IPS DF 6.9 (cell line): ENCODE measurements at regions not wholly inside any gene's neighbourhood (a gene's known extent, or its start where the extent isn't known, plus 50 kb on each side); places are given as distances from the start of the nearest gene placed in this dataset.
"Not testable (repeated sequence)": the region's sequence is repeated elsewhere in the genome, so short reads cannot be mapped to it uniquely, and the experiment has no call there.

Experiments
- DNase-seq: peaks from one replicate; pipeline ENCODE4 v3.0.0-alpha.2; 2013; ENCODE audit warnings: low read depth, low spot score
- H3K27ac ChIP-seq: one replicate; pipeline ENCODE4 v1.5.1; 2013; ENCODE audit warnings: low read length, control low read depth
- H3K27me3 ChIP-seq: 2 replicates; pipeline ENCODE4 v1.6.1; 2013; ENCODE audit warnings: mild to moderate bottlenecking, low read length; ENCODE audit not compliant: control insufficient read depth, insufficient read depth
- H3K36me3 ChIP-seq: 2 replicates; pipeline ENCODE4 v1.6.1; 2013; ENCODE audit warnings: low read length; ENCODE audit not compliant: control insufficient read depth, insufficient read depth
- H3K4me1 ChIP-seq: 2 replicates; pipeline ENCODE4 v1.6.1; 2013; ENCODE audit warnings: low read length; ENCODE audit not compliant: control insufficient read depth, insufficient read depth
- H3K4me3 ChIP-seq: 2 replicates; pipeline ENCODE4 v1.5.1; 2013; ENCODE audit warnings: mild to moderate bottlenecking, low read length
- H3K9me3 ChIP-seq: 2 replicates; pipeline ENCODE4 v1.6.1; 2013; ENCODE audit warnings: low read length, inconsistent platforms; ENCODE audit not compliant: control insufficient read depth, insufficient read depth
- WGBS: extraction: QIAGEN DNeasy Blood & Tissue Kit; methylation state at CpG from one replicate; pipeline ENCODE4 v1.1.7; 2013; ENCODE audit warnings: mixed read lengths, missing lambda C conversion rate; ENCODE audit not compliant: insufficient read length, insufficient coverage; 5-methylcytosine and 5-hydroxymethylcytosine counted together

- H3K9me3 ChIP-seq, H3K4me1 ChIP-seq, H3K27ac ChIP-seq, H3K4me3 ChIP-seq, H3K36me3 ChIP-seq, H3K27me3 ChIP-seq, DNase-seq: not testable (repeated sequence)
- no CpG with 5 or more reads among the region's 5 CpGs for WGBS
Measured at GRCh38 chr4:102397056-102397455, 51.8 kb upstream of the SLC39A8 start.

GRCh38 chr4:102399021-102399420, 53.7 kb upstream of the SLC39A8 start:
- Histone ChIP-seq H3K27me3 (no peaks in the 10 kb centered on the region), H3K9me3 (no peaks in the 10 kb centered on the region), H3K4me1 (no peaks in the 10 kb centered on the region), H3K4me3 (no peak overlapping the region), H3K36me3 (no peaks in the 10 kb centered on the region), H3K27ac (no peak overlapping the region)
- WGBS: no CpG with 5 or more reads among the region's 1 CpG
- DNase-seq: no peak

- Histone ChIP-seq H3K4me1 (no peaks in the 10 kb centered on the region), H3K36me3 (no peaks in the 10 kb centered on the region), H3K27me3 (no peaks in the 10 kb centered on the region), H3K27ac (no peak overlapping the region), H3K9me3 (no peaks in the 10 kb centered on the region), H3K4me3 (no peak overlapping the region)
- WGBS: no CpG with 5 or more reads among the region's 4 CpGs
- no peak for DNase-seq
Measured at GRCh38 chr4:102400898-102401297, 55.6 kb upstream of the SLC39A8 start.

GRCh38 chr4:102402223-102402622, 56.9 kb upstream of the SLC39A8 start:
- H3K27ac ChIP-seq: no peak overlapping the region
- H3K27me3 ChIP-seq: no peaks in the 10 kb centered on the region
- 100% methylated on average over 1 of the region's 2 CpGs for WGBS
- no peak for DNase-seq
- no peaks in the 10 kb centered on the region for H3K36me3 ChIP-seq
- H3K9me3 ChIP-seq: no peaks in the 10 kb centered on the region
- H3K4me3 ChIP-seq: no peak overlapping the region
- no peaks in the 10 kb centered on the region for H3K4me1 ChIP-seq

- DNase-seq: no peak
- Histone ChIP-seq H3K27me3 (no peaks in the 10 kb centered on the region), H3K27ac (no peak overlapping the region), H3K36me3 (no peaks in the 10 kb centered on the region), H3K9me3 (no peaks in the 10 kb centered on the region), H3K4me3 (no peak overlapping the region), H3K4me1 (no peaks in the 10 kb centered on the region)
- WGBS: no CpG with 5 or more reads among the region's 3 CpGs
Measured at GRCh38 chr4:102403116-102403515, 57.8 kb upstream of the SLC39A8 start.

GRCh38 chr4:102404431-102404969, 59.2 kb upstream of the SLC39A8 start:
- Histone ChIP-seq H3K4me3 (no peak overlapping the region), H3K9me3 (no peaks in the 10 kb centered on the region), H3K27ac (no peak overlapping the region), H3K4me1 (no peaks in the 10 kb centered on the region), H3K36me3 (no peaks in the 10 kb centered on the region), H3K27me3 (no peaks in the 10 kb centered on the region)
- no CpG with 5 or more reads among the region's 1 CpG for WGBS
- DNase-seq: no peak

GRCh38 chr4:102405821-102406401, 60.6 kb upstream of the SLC39A8 start:
- no CpG with 5 or more reads among the region's 3 CpGs for WGBS
- H3K27me3 ChIP-seq: no peaks in the 10 kb centered on the region
- DNase-seq: no peak
- H3K4me3 ChIP-seq: no peak overlapping the region
- H3K4me1 ChIP-seq: no peaks in the 10 kb centered on the region
- H3K27ac ChIP-seq: no peak overlapping the region
- no peaks in the 10 kb centered on the region for H3K9me3 ChIP-seq
- no peaks in the 10 kb centered on the region for H3K36me3 ChIP-seq

GRCh38 chr4:102410884-102411283, 65.6 kb upstream of the SLC39A8 start:
- H3K9me3 ChIP-seq, H3K4me1 ChIP-seq, H3K4me3 ChIP-seq, H3K27me3 ChIP-seq, DNase-seq, H3K27ac ChIP-seq, H3K36me3 ChIP-seq: not testable (repeated sequence)
- no CpG with 5 or more reads among the region's 1 CpG for whole genome bisulfite sequencing

GRCh38 chr4:102411408-102411807, 66.1 kb upstream of the SLC39A8 start:
- Histone ChIP-seq H3K27me3 (no peaks in the 10 kb centered on the region), H3K4me3 (no peak overlapping the region), H3K27ac (no peak overlapping the region), H3K4me1 (no peaks in the 10 kb centered on the region), H3K36me3 (no peaks in the 10 kb centered on the region), H3K9me3 (no peaks in the 10 kb centered on the region)
- no peak for DNase-seq
- no CpG with 5 or more reads among the region's 1 CpG for WGBS

GRCh38 chr4:102416765-102417164, 71.5 kb upstream of the SLC39A8 start:
- no peak for DNase-seq
- Histone ChIP-seq H3K9me3 (no peaks in the 10 kb centered on the region), H3K27ac (no peak overlapping the region)

More at GRCh38 chr4:102416765-102417164, 71.5 kb upstream of the SLC39A8 start:
- Histone ChIP-seq H3K27me3 (no peaks in the 10 kb centered on the region), H3K4me3 (no peak overlapping the region), H3K4me1 (no peaks in the 10 kb centered on the region), H3K36me3 (no peaks in the 10 kb centered on the region)
